Mesenchymal stem cell (in vitro differentiated cells and primary cell): ENCODE measurements at regions not wholly inside any gene's neighbourhood (a gene's known extent, or its start where the extent isn't known, plus 50 kb on each side); places are given as distances from the start of the nearest gene placed in this dataset.

Source experiments
- DNase-seq: peaks from one replicate; pipeline ENCODE4 v3.0.0-alpha.2; 2013
- H2AFZ ChIP-seq: one replicate; pipeline ENCODE4 v1.6.1; 2013; ENCODE audit warnings: low read depth, mild to moderate bottlenecking, control low read depth, inconsistent platforms, low read length, moderate library complexity
- H2AK5ac ChIP-seq: 2 replicates; pipeline ENCODE4 v1.6.1; 2013; ENCODE audit warnings: low read length, moderate library complexity, mild to moderate bottlenecking, inconsistent platforms; ENCODE audit not compliant: severe bottlenecking
- H2BK120ac ChIP-seq: one replicate; pipeline ENCODE4 v1.6.1; 2013; ENCODE audit warnings: low read depth, mild to moderate bottlenecking, inconsistent platforms, low read length, moderate library complexity
- H2BK12ac ChIP-seq, 2 experiments: one replicate each; pipeline ENCODE4 v1.6.1; 2013; ENCODE audit warnings: inconsistent platforms in 2 of 2, low read length in 2 of 2, mild to moderate bottlenecking in 2 of 2, moderate library complexity in 2 of 2, control low read depth in 1 of 2
- H2BK15ac ChIP-seq: one replicate; pipeline ENCODE4 v1.6.1; 2013; ENCODE audit warnings: mild to moderate bottlenecking, low read depth, inconsistent platforms; ENCODE audit not compliant: poor library complexity, severe bottlenecking
- H2BK5ac ChIP-seq: 2 replicates; pipeline ENCODE4 v1.6.1; 2013; ENCODE audit warnings: low read depth, mild to moderate bottlenecking, low read length, control low read depth, inconsistent platforms; ENCODE audit not compliant: poor library complexity, severe bottlenecking
- H3K14ac ChIP-seq, 2 experiments: one replicate each; pipeline ENCODE4 v1.6.1; 2013; ENCODE audit warnings: inconsistent platforms in 2 of 2, low read length in 2 of 2, control low read depth in 1 of 2, mild to moderate bottlenecking in 1 of 2, moderate library complexity in 1 of 2
- H3K18ac ChIP-seq, 2 experiments: one replicate each; pipeline ENCODE4 v1.6.1; 2013; ENCODE audit warnings: inconsistent platforms in 2 of 2, low read length in 2 of 2, control low read depth in 1 of 2, low read depth in 1 of 2, mild to moderate bottlenecking in 1 of 2
- H3K23ac ChIP-seq, 2 experiments: one replicate each; pipeline ENCODE4 v1.6.1; 2013; ENCODE audit warnings: inconsistent platforms in 2 of 2, low read length in 2 of 2, mild to moderate bottlenecking in 2 of 2, moderate library complexity in 2 of 2, control low read depth in 1 of 2
- H3K27ac ChIP-seq: 2 replicates; pipeline ENCODE4 v1.5.1; 2013; ENCODE audit warnings: mild to moderate bottlenecking, moderate library complexity, low read length, control low read depth, inconsistent platforms; ENCODE audit not compliant: poor library complexity, severe bottlenecking
- H3K27me3 ChIP-seq, 2 experiments: 2 replicates each; pipeline versions ENCODE4 v1.6.1 to v1.7.0; 2013; ENCODE audit warnings: low read length in 2 of 2, mild to moderate bottlenecking in 2 of 2, moderate library complexity in 2 of 2, control low read depth in 1 of 2, inconsistent platforms in 1 of 2; ENCODE audit not compliant: control insufficient read depth in 1 of 2, insufficient read depth in 1 of 2
- H3K36me3 ChIP-seq, 2 experiments: 2 replicates each; pipeline versions ENCODE4 v1.6.1 to v1.7.0; 2013; ENCODE audit warnings: low read length in 2 of 2, control low read depth in 1 of 2, inconsistent platforms in 1 of 2, low read depth in 1 of 2, mild to moderate bottlenecking in 1 of 2; ENCODE audit not compliant: insufficient read depth in 2 of 2, control insufficient read depth in 1 of 2
- H3K4ac ChIP-seq, 2 experiments: one replicate each; pipeline ENCODE4 v1.6.1; 2013; ENCODE audit warnings: inconsistent platforms in 2 of 2, low read length in 2 of 2, mild to moderate bottlenecking in 2 of 2, moderate library complexity in 2 of 2, control low read depth in 1 of 2, low read depth in 1 of 2
- H3K4me1 ChIP-seq: 2 replicates; pipeline ENCODE4 v1.6.1; 2013; ENCODE audit warnings: low read depth, low read length, control low read depth; ENCODE audit not compliant: control insufficient read depth, insufficient read depth
- H3K4me2 ChIP-seq: 2 replicates; pipeline ENCODE4 v1.6.1; 2013; ENCODE audit warnings: low read length, mild to moderate bottlenecking, inconsistent platforms; ENCODE audit not compliant: poor library complexity, severe bottlenecking
- H3K4me3 ChIP-seq, 2 experiments: 2 replicates each; pipeline versions ENCODE4 v1.5.1 to v1.7.0; 2013; ENCODE audit warnings: low read length in 2 of 2, mild to moderate bottlenecking in 2 of 2, control low read depth in 1 of 2, low read depth in 1 of 2; ENCODE audit not compliant: insufficient read depth in 1 of 2
- H3K79me1 ChIP-seq: replicated peaks from 2 replicates; pipeline ENCODE4 v1.6.1; 2013; ENCODE audit warnings: mild to moderate bottlenecking, control low read depth, low read length, inconsistent platforms; ENCODE audit not compliant: poor library complexity, severe bottlenecking
- H3K9ac ChIP-seq: 2 replicates; pipeline ENCODE4 v1.7.0; 2013; ENCODE audit warnings: mild to moderate bottlenecking, low read length, moderate library complexity
- H3K9me3 ChIP-seq: 2 replicates; pipeline ENCODE4 v1.7.0; 2013; ENCODE audit warnings: mild to moderate bottlenecking, low read length; ENCODE audit not compliant: control insufficient read depth
- H4K8ac ChIP-seq: one replicate; pipeline ENCODE4 v1.6.1; 2013; ENCODE audit warnings: inconsistent platforms, mild to moderate bottlenecking, low read length, moderate library complexity
- H4K91ac ChIP-seq: one replicate; pipeline ENCODE4 v1.6.1; 2013; ENCODE audit warnings: mild to moderate bottlenecking, low read length, inconsistent platforms
- WGBS: methylation state at CpG from one replicate; pipeline ENCODE4 v1.1.7; 2013; ENCODE audit warnings: mixed read lengths; 5-methylcytosine and 5-hydroxymethylcytosine counted together

DNA sequence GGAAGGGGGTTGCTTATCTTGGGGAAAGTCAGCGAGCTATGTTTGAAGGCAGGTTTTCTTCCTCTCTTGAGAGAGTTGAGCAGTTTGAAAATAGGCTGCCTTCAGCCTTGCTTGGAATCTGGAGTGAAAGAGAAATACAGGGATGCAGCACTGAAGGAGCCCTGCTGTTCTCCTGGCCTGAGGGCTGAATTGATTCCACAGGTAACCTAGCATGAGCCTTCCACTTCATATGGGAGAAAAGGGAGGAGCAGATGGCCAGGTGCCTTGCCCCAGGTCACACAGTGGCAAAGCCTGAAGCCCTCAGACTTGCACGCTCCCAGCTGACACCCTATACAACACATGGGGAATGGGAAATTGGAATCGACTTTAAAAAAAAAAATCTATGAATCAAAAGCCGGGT is 88.0 kb upstream of the WLS start:
- no peak overlapping the region for H2BK5ac ChIP-seq
- no peak overlapping the region for H3K9ac ChIP-seq
- H3K79me1 ChIP-seq: no peaks in the 10 kb centered on the region
- no peaks in the 10 kb centered on the region for H3K9me3 ChIP-seq
- no peak for DNase-seq
- H2BK15ac ChIP-seq: no peak overlapping the region
- no peak overlapping the region for H3K4me3 ChIP-seq
- no peak overlapping the region for H3K23ac ChIP-seq
- H3K4me1 ChIP-seq: peaks cover 10% of the 10 kb centered on the region
- H3K14ac ChIP-seq: no peak overlapping the region
- H3K27me3 ChIP-seq: no peaks in the 10 kb centered on the region
- H3K18ac ChIP-seq: peak overlapping the region; percentile 14 to 80
- no peaks in the 10 kb centered on the region for H3K36me3 ChIP-seq
- H2BK120ac ChIP-seq: no peak overlapping the region
- no peak overlapping the region for H3K4me2 ChIP-seq
- peak overlapping the region in 1 of 2 experiments; percentile 28 for H2BK12ac ChIP-seq
- peak overlapping the region; percentile 42 for H3K27ac ChIP-seq
- no peak overlapping the region for H4K91ac ChIP-seq
- peak overlapping the region; percentile 86 for H2AK5ac ChIP-seq
- H4K8ac ChIP-seq: no peak overlapping the region
- WGBS: 75% methylated on average over 4 of the region's 4 CpGs
- H2AFZ ChIP-seq: no peak overlapping the region
- H3K4ac ChIP-seq: no peak overlapping the region

DNA sequence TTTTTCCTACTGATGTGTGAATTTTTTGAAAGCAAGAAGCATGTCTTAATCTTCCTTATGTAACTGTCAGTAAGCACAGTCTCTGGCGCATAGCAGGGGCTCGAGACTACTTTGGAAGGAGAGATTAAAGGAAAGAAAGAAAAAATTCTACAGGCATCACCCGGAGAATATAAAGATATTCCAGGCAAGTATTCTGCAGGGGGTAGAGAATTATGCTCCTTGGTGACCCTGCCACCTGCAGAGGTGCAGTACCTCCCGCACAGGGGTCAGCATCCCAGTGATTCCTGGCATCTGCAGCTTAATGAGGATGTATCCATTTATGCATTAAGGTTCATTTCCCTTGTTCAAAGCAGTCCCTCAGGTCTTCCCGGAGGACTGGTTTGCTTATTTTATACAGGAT is 87.6 kb upstream of the WLS start:
- no peaks in the 10 kb centered on the region for H3K36me3 ChIP-seq
- H3K4me2 ChIP-seq: peak overlapping the region; percentile 40
- H4K91ac ChIP-seq: no peak overlapping the region
- no peak overlapping the region for H2BK15ac ChIP-seq
- DNase-seq: no peak
- H3K4me3 ChIP-seq: no peak overlapping the region
- no peak overlapping the region for H2AK5ac ChIP-seq
- no peaks in the 10 kb centered on the region for H3K79me1 ChIP-seq
- H3K23ac ChIP-seq: no peak overlapping the region
- 60% methylated on average over 5 of the region's 5 CpGs for WGBS
- no peak overlapping the region for H3K4ac ChIP-seq
- H3K14ac ChIP-seq: no peak overlapping the region
- H2BK120ac ChIP-seq: no peak overlapping the region
- H3K27me3 ChIP-seq: no peaks in the 10 kb centered on the region
- H2BK12ac ChIP-seq: peak overlapping the region in 1 of 2 experiments; percentile 28
- H4K8ac ChIP-seq: no peak overlapping the region
- H3K9ac ChIP-seq: no peak overlapping the region
- H3K4me1 ChIP-seq: peaks cover 10% of the 10 kb centered on the region
- H2BK5ac ChIP-seq: no peak overlapping the region
- peak overlapping the region; percentile 42 for H3K27ac ChIP-seq
- no peak overlapping the region for H3K18ac ChIP-seq
- H3K9me3 ChIP-seq: no peaks in the 10 kb centered on the region
- no peak overlapping the region for H2AFZ ChIP-seq

- Histone ChIP-seq H3K9ac (no peak overlapping the region), H3K4me1 (peaks cover 5% of the 10 kb centered on the region), H3K79me1 (no peaks in the 10 kb centered on the region), H4K8ac (no peak overlapping the region), H3K4me2 (no peak overlapping the region), H3K4ac (no peak overlapping the region), H3K27me3 (no peaks in the 10 kb centered on the region), H2AK5ac (no peak overlapping the region), H3K9me3 (no peaks in the 10 kb centered on the region), H3K14ac (no peak overlapping the region), H2BK5ac (no peak overlapping the region), H3K36me3 (no peaks in the 10 kb centered on the region), H3K4me3 (no peak overlapping the region), H3K27ac (no peak overlapping the region), H2BK120ac (no peak overlapping the region), H4K91ac (no peak overlapping the region), H3K18ac (no peak overlapping the region), H2BK12ac (no peak overlapping the region), H2AFZ (no peak overlapping the region), H3K23ac (no peak overlapping the region), H2BK15ac (no peak overlapping the region)
- no peak for DNase-seq
- WGBS: 100% methylated on average over 1 of the region's 2 CpGs
Measured at GRCh38 chr1:68317543-68317942, 85.2 kb upstream of the WLS start.

DNA sequence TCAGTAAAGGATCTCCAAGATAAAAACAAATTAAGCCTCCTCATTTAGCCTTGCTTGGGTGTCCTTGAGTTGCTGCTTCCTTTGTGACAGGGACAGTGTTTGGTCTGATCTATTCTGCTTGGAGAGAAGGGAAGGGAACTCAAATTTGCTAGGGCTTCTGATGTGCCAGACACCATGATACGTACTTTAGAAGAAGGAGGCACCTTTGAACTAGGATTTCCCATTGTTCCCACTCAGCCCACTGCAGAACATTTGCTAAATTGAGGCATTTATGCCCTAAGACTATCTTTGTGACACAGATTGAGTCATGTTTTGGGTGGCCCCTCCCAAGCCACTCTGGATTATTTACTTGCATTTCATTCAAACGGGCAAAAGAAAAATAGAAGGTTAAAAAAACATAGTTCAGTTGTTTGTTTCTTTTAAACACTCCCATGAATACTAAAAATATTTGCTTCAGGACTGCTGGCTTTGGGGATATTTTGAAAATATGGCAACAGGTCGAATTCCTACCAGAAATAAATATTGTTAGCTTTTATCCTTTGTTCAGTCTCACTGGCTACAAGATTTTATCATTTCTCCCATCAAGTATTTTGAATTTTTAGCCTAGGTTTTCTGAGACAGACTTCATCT is 81.9 kb upstream of the WLS start:
- no peaks in the 10 kb centered on the region for H3K4me1 ChIP-seq
- no peak overlapping the region for H4K91ac ChIP-seq

More for the DNA sequence above, 81.9 kb upstream of the WLS start:
- Histone ChIP-seq H3K18ac (peak overlapping the region in 1 of 2 experiments; percentile 42), H2BK5ac (no peak overlapping the region), H3K9me3 (no peaks in the 10 kb centered on the region), H2AFZ (peak overlapping the region; percentile 85), H3K79me1 (no peaks in the 10 kb centered on the region), H2AK5ac (no peak overlapping the region), H3K36me3 (no peaks in the 10 kb centered on the region), H3K23ac (no peak overlapping the region), H2BK120ac (no peak overlapping the region), H3K14ac (no peak overlapping the region), H2BK15ac (no peak overlapping the region), H3K27me3 (no peaks in the 10 kb centered on the region), H3K4me3 (no peak overlapping the region), H3K4ac (no peak overlapping the region), H3K4me2 (no peak overlapping the region), H3K9ac (peak overlapping the region; percentile 43), H2BK12ac (no peak overlapping the region), H3K27ac (no peak overlapping the region), H4K8ac (no peak overlapping the region)
- DNase-seq: no peak
- WGBS: 44% methylated on average over 1 of the region's 3 CpGs
